ENCODE measurements at regions not wholly inside any gene's neighbourhood (a gene's known extent, or its start where the extent isn't known, plus 50 kb on each side); places are given as distances from the start of the nearest gene placed in this dataset.
A peak's percentile ranks its signal among the peaks of the same experiment; 100 is the strongest.
"Not testable (repeated sequence)": the region's sequence is repeated elsewhere in the genome, so short reads cannot be mapped to it uniquely, and the experiment has no call there.

- no peak for DNase-seq
- in situ Hi-C loops (cut with MboI; ENCODE audit: low pct_unique_long_range_greater_than_20kb, low sequenced_read_pairs): no loop called here
Measured at GRCh38 chr2:53028746-53029423, 738.7 kb upstream of the CHAC2 start.

- in situ Hi-C loops (cut with MboI; ENCODE audit: low pct_unique_long_range_greater_than_20kb, low sequenced_read_pairs): no loop called here
- DNase-seq: no peak
Measured at GRCh38 chr2:53028225-53028624, 739.4 kb upstream of the CHAC2 start.

DNA sequence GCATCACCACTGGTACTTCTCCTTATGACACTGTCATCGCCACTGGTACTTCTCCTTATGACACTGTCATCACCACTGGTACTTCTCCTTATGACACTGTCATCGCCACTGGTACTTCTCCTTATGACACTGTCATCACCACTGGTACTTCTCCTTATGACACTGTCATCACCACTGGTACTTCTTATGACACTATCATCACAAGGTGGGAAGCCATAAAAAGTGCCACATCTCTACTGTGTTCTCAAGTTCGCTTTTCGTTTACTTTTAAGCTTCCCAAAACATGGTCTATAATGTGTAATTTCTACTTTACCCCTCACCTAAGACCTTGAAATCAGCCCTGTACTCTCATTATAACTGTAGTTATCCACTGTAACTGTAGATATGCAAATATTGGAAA lies 745.4 kb upstream of the CHAC2 start:
- in situ Hi-C loops (cut with MboI; ENCODE audit: low pct_unique_long_range_greater_than_20kb, low sequenced_read_pairs); DNase-seq: not testable (repeated sequence)

- in situ Hi-C loops (cut with MboI; ENCODE audit: low pct_unique_long_range_greater_than_20kb, low sequenced_read_pairs): no loop called here
Measured at GRCh38 chr2:53021828-53022227, 745.8 kb upstream of the CHAC2 start.

GRCh38 chr2:53021292-53021691 lies 746.3 kb upstream of the CHAC2 start:
- in situ Hi-C loops (cut with MboI; ENCODE audit: low pct_unique_long_range_greater_than_20kb, low sequenced_read_pairs): no loop called here
- DNase-seq: no peak

More at GRCh38 chr2:53021828-53022227, 745.8 kb upstream of the CHAC2 start:
- no peak for DNase-seq

- no peak for DNase-seq
- in situ Hi-C loops (cut with MboI; ENCODE audit: low pct_unique_long_range_greater_than_20kb, low sequenced_read_pairs): no loop called here
Measured at GRCh38 chr2:53018825-53019425, 748.7 kb upstream of the CHAC2 start.

GRCh38 chr2:53006980-53007379 lies 760.6 kb upstream of the CHAC2 start:
- DNase-seq: no peak
- in situ Hi-C loops (cut with MboI; ENCODE audit: low pct_unique_long_range_greater_than_20kb, low sequenced_read_pairs): no loop called here

DNA sequence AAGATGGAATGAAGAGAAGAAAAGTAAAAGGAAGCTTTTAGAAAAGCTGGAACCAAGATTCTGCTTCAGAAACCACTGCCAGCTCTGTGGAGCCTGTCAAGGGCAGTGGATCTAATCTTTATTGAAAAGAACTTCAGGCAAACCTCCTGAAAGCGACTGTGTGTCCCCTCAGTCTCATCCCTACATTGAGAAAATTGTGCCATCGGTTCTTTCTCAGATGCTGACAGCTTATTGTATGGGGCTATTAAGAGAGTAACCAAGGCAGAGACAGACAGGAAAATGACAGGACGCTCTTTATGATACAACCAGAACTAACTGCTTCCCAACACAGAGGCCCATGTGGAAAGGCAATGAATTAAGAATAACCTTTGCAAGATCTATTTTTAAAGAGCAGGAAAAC lies 763.2 kb upstream of the CHAC2 start:
- no peak for DNase-seq
- in situ Hi-C loops (cut with MboI; ENCODE audit: low pct_unique_long_range_greater_than_20kb, low sequenced_read_pairs): no loop called here

DNA sequence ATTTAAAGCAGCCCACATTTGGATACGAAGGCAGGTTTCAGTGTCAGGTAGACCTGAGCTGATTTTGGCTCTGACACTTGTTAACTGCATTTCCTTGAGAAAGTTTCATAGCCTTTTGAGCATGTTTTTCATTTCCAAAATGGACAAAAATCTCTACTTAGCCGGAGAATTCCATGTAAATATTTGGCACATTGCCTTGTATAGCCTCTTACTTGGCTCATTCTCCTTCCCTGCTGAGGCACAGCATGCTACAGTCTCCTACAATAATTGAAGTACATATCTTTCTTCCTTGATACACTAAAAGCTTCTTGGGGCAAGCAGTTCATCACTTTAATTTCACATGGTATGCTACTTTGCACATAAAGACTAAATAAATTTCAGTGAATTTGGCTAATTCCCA lies 772.2 kb upstream of the CHAC2 start:
- in situ Hi-C loops (cut with MboI; ENCODE audit: low pct_unique_long_range_greater_than_20kb, low sequenced_read_pairs): no loop called here
- DNase-seq: no peak

- in situ Hi-C loops (cut with MboI; ENCODE audit: low pct_unique_long_range_greater_than_20kb, low sequenced_read_pairs): no loop called here
- peak; percentile 5 for DNase-seq
Measured at GRCh38 chr2:52976143-52976949, 791.3 kb upstream of the CHAC2 start.

DNA sequence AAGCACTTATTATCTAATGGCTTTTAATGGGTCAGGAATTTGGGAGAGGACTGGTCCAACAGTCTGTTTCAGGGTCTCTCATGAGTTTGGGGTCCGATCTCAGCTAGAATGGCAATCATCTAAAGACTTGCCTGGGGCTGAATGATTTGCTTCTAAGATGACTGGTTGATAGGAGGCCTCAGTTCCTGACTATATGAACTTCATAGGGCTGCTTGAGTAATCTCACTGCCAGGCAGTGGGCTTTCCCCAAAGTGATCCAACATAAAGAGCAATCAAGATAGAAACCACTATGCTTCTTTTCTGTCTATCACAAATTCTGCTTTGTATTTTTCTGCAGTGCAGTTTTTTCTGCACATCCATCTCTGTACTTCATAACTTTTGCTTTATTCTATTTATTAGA lies 793.5 kb upstream of the CHAC2 start:
- in situ Hi-C loops (cut with MboI; ENCODE audit: low pct_unique_long_range_greater_than_20kb, low sequenced_read_pairs): no loop called here

DNA sequence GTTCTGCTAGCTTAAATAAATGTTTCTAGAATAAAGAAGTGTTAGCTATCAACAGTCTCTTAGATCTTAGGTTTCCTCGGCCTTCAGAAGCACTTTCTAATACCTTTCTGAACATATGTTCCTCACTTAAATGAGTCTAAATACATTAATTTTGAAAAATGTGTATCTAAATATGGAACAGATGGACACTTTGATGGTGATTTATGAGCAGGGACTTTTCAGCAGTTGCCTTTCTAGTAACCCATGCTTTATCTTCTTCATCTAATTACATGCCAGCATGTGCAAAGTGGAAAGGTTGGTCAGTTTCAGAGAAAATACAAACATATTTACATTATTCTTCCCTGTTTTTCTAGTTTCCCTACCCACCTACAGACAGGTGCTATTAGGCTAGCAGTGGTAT lies 797.0 kb upstream of the CHAC2 start:
- in situ Hi-C loops (cut with MboI; ENCODE audit: low pct_unique_long_range_greater_than_20kb, low sequenced_read_pairs): no loop called here
- no peak for DNase-seq

More for the DNA sequence above, 793.5 kb upstream of the CHAC2 start:
- no peak for DNase-seq

GRCh38 chr2:52968043-52968442 lies 799.6 kb upstream of the CHAC2 start:
- in situ Hi-C loops (cut with MboI; ENCODE audit: low pct_unique_long_range_greater_than_20kb, low sequenced_read_pairs): no loop called here
- no peak for DNase-seq

- DNase-seq: no peak
Measured at GRCh38 chr2:52964916-52965530, 802.6 kb upstream of the CHAC2 start.

DNA sequence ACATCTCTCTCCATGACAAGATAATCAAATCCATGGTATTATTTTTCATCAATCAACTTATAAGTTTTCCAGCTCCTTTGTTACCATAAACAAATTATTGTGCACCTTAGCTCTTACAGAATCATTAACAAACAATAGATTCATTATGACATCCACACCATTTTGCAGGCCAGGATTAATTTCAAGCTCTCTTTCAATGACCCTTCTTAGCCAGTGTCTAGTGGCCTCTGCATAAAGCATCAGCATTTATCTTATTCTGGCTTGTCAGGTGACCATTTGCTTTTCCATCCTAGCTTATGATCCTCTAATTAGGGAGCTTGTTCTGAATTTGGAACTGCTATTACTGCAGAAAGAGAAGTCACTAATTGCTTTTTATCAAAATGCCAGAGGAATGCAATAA lies 806.2 kb upstream of the CHAC2 start:
- in situ Hi-C loops (cut with MboI; ENCODE audit: low pct_unique_long_range_greater_than_20kb, low sequenced_read_pairs): no loop called here
- DNase-seq: no peak

More at GRCh38 chr2:52964916-52965530, 802.6 kb upstream of the CHAC2 start:
- in situ Hi-C loops (cut with MboI; ENCODE audit: low pct_unique_long_range_greater_than_20kb, low sequenced_read_pairs): no loop called here

GRCh38 chr2:52960881-52961280 lies 806.7 kb upstream of the CHAC2 start:
- in situ Hi-C loops (cut with MboI; ENCODE audit: low pct_unique_long_range_greater_than_20kb, low sequenced_read_pairs): no loop called here
- DNase-seq: no peak

DNA sequence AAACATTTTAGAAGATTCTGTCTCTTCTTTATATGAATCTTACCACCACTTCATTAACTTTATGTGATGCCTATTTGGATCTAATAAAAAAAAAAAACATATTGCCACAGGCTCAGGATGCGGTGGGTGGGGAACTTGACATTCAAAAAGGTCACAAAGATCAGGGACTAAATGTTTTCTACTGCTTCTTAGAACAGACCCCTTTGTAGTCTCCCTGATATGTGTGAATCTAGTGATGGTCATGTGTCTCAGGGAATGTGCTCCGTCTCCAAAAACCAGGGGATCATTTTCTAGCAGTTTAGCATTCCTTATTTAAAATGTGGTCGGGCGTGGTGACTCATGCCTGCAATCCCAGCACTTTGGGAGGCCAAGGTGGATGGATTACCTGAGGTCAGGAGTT lies 807.8 kb upstream of the CHAC2 start:
- in situ Hi-C loops (cut with MboI; ENCODE audit: low pct_unique_long_range_greater_than_20kb, low sequenced_read_pairs): no loop called here
- DNase-seq: no peak

GRCh38 chr2:52956766-52957165 lies 810.8 kb upstream of the CHAC2 start:
- in situ Hi-C loops (cut with MboI; ENCODE audit: low pct_unique_long_range_greater_than_20kb, low sequenced_read_pairs): no loop called here
- DNase-seq: no peak

DNA sequence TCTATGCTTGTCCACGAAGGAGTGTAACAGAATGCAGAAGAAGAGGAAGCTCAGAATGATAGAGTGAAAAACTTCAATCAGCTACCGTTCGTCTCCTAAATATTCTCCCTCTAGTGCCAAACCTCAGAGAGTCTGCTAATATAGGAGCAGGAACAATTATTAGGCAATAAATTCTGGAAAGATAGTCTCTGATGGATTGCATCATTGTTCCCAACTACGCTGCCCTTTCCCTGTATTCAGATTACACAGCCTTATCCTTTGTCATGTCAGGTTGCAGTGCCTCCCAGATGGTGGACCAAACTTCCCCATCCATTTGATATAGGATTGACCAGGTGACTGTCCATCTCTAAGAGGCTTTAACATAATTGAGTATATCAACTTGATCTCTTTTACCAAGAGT lies 811.5 kb upstream of the CHAC2 start:
- DNase-seq: no peak

GRCh38 chr2:52955079-52955478 lies 812.5 kb upstream of the CHAC2 start:
- DNase-seq: no peak
- in situ Hi-C loops (cut with MboI; ENCODE audit: low pct_unique_long_range_greater_than_20kb, low sequenced_read_pairs): no loop called here

More for the DNA sequence above, 811.5 kb upstream of the CHAC2 start:
- in situ Hi-C loops (cut with MboI; ENCODE audit: low pct_unique_long_range_greater_than_20kb, low sequenced_read_pairs): no loop called here
